ENCODE measurements at regions not wholly inside any gene's neighbourhood (a gene's known extent, or its start where the extent isn't known, plus 50 kb on each side); places are given as distances from the start of the nearest gene placed in this dataset.

DNA sequence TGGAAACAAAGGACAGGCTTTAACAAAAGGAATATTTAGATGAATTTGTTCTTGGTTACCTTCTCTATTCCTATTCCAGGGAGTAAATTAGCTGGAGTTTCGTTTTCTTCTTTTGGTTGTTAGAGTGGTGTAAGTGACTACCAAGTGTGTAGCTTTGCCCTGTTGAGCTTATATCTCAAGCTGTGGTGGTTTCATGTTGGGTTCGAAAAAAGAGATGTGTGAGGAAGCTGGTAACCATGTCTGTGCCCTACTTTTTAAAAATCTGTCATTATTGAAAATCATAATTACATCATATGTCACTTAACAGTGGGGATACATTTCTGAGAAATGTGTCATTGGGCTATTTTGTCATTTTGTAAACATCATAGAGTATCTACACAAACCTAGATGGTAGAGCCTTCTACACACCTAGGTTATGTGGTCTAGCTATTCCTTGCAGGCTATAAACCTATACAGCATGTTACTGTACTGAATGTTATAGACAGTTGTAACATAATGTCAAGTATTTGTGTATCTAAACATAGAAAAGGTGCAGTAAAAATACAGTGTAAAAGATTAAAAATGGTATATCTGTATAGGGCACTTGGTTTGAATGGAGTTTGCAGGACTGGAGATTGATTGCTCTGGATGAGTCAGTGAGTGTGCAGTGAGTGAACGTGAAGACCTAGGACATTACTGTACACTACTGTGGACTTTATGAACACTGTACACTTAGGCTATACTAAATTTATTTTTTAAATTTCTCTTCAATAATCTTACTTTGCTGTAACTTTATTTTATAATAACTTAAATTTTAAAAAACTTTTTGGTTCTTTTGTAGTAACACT is 90.4 kb downstream of the SEPTIN7 start:
- H3K27ac ChIP-seq, result no peak overlapping the region
- H3K36me3 ChIP-seq, result peaks cover 0 to 89% (median 23%) of the 10 kb centered on the region in 6 donors
- 86 to 93% (median 90%) methylated on average over 3 of the region's 3 CpGs for WGBS, 5 donors
- TF ChIP-seq, protein P1, sequence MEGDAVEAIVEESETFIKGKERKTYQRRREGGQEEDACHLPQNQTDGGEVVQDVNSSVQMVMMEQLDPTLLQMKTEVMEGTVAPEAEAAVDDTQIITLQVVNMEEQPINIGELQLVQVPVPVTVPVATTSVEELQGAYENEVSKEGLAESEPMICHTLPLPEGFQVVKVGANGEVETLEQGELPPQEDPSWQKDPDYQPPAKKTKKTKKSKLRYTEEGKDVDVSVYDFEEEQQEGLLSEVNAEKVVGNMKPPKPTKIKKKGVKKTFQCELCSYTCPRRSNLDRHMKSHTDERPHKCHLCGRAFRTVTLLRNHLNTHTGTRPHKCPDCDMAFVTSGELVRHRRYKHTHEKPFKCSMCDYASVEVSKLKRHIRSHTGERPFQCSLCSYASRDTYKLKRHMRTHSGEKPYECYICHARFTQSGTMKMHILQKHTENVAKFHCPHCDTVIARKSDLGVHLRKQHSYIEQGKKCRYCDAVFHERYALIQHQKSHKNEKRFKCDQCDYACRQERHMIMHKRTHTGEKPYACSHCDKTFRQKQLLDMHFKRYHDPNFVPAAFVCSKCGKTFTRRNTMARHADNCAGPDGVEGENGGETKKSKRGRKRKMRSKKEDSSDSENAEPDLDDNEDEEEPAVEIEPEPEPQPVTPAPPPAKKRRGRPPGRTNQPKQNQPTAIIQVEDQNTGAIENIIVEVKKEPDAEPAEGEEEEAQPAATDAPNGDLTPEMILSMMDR (IDR thresholded peaks at IDR 0.05 in 8 of 11, conservative IDR thresholded peaks at IDR 0.05 in 3 of 11), result no peak
- DNase-seq, result no peak
- no peaks in the 10 kb centered on the region for H3K9me3 ChIP-seq
- no peaks in the 10 kb centered on the region for H3K27me3 ChIP-seq (replicated peaks in 1 of 7)
- intact Hi-C loops (cut with DNase I; ENCODE audit: low total_unique reads), result no loop called here
- H3K4me3 ChIP-seq, result no peak overlapping the region
- peaks cover 0 to 10% (median 0%) of the 10 kb centered on the region in 6 donors for H3K4me1 ChIP-seq

GRCh38 chr7:35893649-35894048 is 92.8 kb downstream of the SEPTIN7 start:
- H3K4me1 ChIP-seq, result peaks cover 0 to 18% (median 0%) of the 10 kb centered on the region in 6 donors
- no peak overlapping the region for H3K27ac ChIP-seq
- TF ChIP-seq, protein P1 (IDR thresholded peaks at IDR 0.05 in 8 of 11, conservative IDR thresholded peaks at IDR 0.05 in 3 of 11), result no peak
- TF ChIP-seq POLR2AphosphoS5 (IDR thresholded peaks at IDR 0.05), result no peak
- TF ChIP-seq POLR2A (IDR thresholded peaks at IDR 0.05), result no peak
- H3K27me3 ChIP-seq (replicated peaks in 1 of 7), result no peaks in the 10 kb centered on the region
- no peak for DNase-seq
- H3K36me3 ChIP-seq, result peaks cover 0 to 89% (median 11%) of the 10 kb centered on the region in 6 donors
- intact Hi-C loops (cut with DNase I; ENCODE audit: low total_unique reads), result no loop called here
- WGBS, 5 donors, result 89 to 100% (median 99%) methylated on average over 1 of the region's 1 CpG
- no peaks in the 10 kb centered on the region for H3K9me3 ChIP-seq
- H3K4me3 ChIP-seq, result no peak overlapping the region

GRCh38 chr7:35894721-35895120 is 93.9 kb downstream of the SEPTIN7 start:
- peaks cover 0 to 89% (median 19%) of the 10 kb centered on the region in 6 donors for H3K36me3 ChIP-seq
- H3K27me3 ChIP-seq (replicated peaks in 1 of 7), result no peaks in the 10 kb centered on the region
- H3K4me1 ChIP-seq, result peaks cover 0 to 18% (median 0%) of the 10 kb centered on the region in 6 donors
- no peak for DNase-seq
- no peak overlapping the region for H3K4me3 ChIP-seq
- no peak for TF ChIP-seq POLR2AphosphoS5 (IDR thresholded peaks at IDR 0.05)
- TF ChIP-seq, protein P1 (IDR thresholded peaks at IDR 0.05 in 8 of 11, conservative IDR thresholded peaks at IDR 0.05 in 3 of 11), result no peak
- no peak for TF ChIP-seq POLR2A (IDR thresholded peaks at IDR 0.05)
- H3K9me3 ChIP-seq, result no peaks in the 10 kb centered on the region
- WGBS, 5 donors, result 83 to 98% (median 91%) methylated on average over 1 of the region's 1 CpG
- intact Hi-C loops (cut with DNase I; ENCODE audit: low total_unique reads), result no loop called here
- H3K27ac ChIP-seq, result no peak overlapping the region

- DNase-seq, result no peak
- TF ChIP-seq POLR2A (IDR thresholded peaks at IDR 0.05) (no peak), POLR2AphosphoS5 (IDR thresholded peaks at IDR 0.05) (no peak)
- TF ChIP-seq, protein P1 (IDR thresholded peaks at IDR 0.05 in 8 of 11, conservative IDR thresholded peaks at IDR 0.05 in 3 of 11), result no peak
- H3K27me3 ChIP-seq (replicated peaks in 1 of 7), result no peaks in the 10 kb centered on the region
- 91 to 97% (median 95%) methylated on average over 2 of the region's 2 CpGs for WGBS, 5 donors
- H3K27ac ChIP-seq, result no peak overlapping the region
- H3K9me3 ChIP-seq, result no peaks in the 10 kb centered on the region
- intact Hi-C loops (cut with DNase I; ENCODE audit: low total_unique reads), result loop anchor here (10.0 kb wide), 1 partner anchor 476 kb away; no protein-coding TSS in a partner anchor
- H3K36me3 ChIP-seq, result peaks cover 0 to 100% (median 50%) of the 10 kb centered on the region in 6 donors
- no peak overlapping the region for H3K4me3 ChIP-seq
- peaks cover 0 to 13% (median 0%) of the 10 kb centered on the region in 6 donors for H3K4me1 ChIP-seq
Observed at GRCh38 chr7:35900651-35901050, 99.8 kb downstream of the SEPTIN7 start.

All from spleen (tissue), 11 donors.